ENCODE measurements at regions not wholly inside any gene's neighbourhood (a gene's known extent, or its start where the extent isn't known, plus 50 kb on each side); places are given as distances from the start of the nearest gene placed in this dataset.
A peak's percentile ranks its signal among the peaks of the same experiment; 100 is the strongest.
"Not testable (repeated sequence)": the region's sequence is repeated elsewhere in the genome, so short reads cannot be mapped to it uniquely, and the experiment has no call there.

DNA sequence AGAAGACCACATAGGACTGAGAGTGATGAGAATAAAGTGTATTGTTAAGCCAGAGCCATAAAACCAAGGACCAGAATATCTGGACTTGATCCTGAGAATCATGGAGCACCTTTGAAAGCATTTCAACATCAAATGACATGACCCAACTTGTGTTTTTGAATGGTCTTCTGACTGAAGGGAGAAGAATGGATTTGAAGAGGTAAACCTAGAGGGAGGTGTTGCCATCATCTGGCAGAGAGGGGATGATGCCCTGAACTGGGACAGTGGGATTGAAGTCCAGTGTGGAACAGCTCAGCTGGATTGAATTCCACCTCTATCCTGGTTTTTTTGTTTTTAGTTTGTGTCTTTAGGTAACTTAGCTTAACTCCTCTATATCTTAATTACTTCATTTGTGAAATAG is 570.0 kb downstream of the TBC1D32 start (continued):
- TF ChIP-seq, protein P1, sequence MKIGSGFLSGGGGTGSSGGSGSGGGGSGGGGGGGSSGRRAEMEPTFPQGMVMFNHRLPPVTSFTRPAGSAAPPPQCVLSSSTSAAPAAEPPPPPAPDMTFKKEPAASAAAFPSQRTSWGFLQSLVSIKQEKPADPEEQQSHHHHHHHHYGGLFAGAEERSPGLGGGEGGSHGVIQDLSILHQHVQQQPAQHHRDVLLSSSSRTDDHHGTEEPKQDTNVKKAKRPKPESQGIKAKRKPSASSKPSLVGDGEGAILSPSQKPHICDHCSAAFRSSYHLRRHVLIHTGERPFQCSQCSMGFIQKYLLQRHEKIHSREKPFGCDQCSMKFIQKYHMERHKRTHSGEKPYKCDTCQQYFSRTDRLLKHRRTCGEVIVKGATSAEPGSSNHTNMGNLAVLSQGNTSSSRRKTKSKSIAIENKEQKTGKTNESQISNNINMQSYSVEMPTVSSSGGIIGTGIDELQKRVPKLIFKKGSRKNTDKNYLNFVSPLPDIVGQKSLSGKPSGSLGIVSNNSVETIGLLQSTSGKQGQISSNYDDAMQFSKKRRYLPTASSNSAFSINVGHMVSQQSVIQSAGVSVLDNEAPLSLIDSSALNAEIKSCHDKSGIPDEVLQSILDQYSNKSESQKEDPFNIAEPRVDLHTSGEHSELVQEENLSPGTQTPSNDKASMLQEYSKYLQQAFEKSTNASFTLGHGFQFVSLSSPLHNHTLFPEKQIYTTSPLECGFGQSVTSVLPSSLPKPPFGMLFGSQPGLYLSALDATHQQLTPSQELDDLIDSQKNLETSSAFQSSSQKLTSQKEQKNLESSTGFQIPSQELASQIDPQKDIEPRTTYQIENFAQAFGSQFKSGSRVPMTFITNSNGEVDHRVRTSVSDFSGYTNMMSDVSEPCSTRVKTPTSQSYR (CRISPR knock-in tag; IDR thresholded peaks at IDR 0.05), result no peak

DNA sequence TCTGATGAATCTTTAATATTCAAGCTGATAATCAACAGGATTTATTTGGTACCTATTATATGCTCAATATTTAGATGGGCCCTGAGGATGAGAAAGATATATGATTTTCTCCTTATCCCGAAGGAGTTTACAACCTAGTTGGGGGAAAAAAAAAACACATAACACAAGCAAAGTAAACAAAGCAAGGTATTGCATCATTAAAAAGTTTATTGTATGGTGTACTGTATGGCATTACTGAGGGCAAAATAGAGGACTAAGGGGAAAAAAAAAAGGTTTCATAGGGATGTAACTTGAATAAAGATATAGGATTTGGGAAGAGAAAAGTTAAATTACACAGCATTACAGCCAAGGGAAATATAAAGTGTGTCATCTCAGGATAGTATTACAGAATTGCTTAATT is 574.7 kb downstream of the TBC1D32 start:
- no peak overlapping the region for H3K27ac Mint-ChIP-seq
- H3K9me3 Mint-ChIP-seq, result no peaks in the 10 kb centered on the region
- peaks cover 8% of the 10 kb centered on the region; the same call in 1 of the 2 replicates for H3K4me1 Mint-ChIP-seq
- CTCF ChIA-PET, result no interaction called here
- no peaks in the 10 kb centered on the region for H3K27me3 Mint-ChIP-seq (ENCODE audit: low read depth)
- no peaks in the 10 kb centered on the region for H3K36me3 Mint-ChIP-seq
- DNase-seq (ENCODE audit: low spot score) (no peak), ATAC-seq (no peak)
- no peak overlapping the region for H3K4me3 Mint-ChIP-seq
- POLR2A ChIA-PET, result no interaction called here
- TF ChIP-seq GABPB1 (CRISPR knock-in tag; IDR thresholded peaks at IDR 0.05) (peak; percentile 51), ZBTB21 (CRISPR knock-in tag; IDR thresholded peaks at IDR 0.05; ENCODE audit: borderline replicate concordance) (no peak)

DNA sequence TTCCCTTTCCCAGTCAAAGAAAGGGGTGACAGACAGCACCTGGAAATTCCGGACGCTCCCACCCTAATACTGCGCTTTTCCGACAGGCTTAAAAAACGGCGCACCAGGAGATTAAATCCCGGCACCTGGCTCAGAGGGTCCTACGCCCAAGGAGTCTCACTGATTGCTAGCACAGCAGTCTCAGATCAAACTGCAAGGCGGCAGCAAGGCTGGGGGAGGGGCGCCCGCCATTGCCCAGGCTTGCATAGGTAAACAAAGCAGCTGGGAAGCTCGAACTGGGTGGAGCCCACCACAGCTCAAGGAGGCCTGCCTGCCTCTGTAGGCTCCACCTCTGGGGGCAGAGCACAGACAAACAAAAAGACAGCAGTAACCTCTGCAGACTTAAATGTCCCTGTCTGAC is 585.7 kb downstream of the TBC1D32 start:
- H3K27me3 Mint-ChIP-seq (ENCODE audit: low read depth); CTCF ChIA-PET; H3K27ac Mint-ChIP-seq; POLR2A ChIA-PET; ATAC-seq: not testable (repeated sequence)
- peaks cover 18% of the 10 kb centered on the region for H3K36me3 Mint-ChIP-seq
- H3K4me3 Mint-ChIP-seq, result peak overlapping the region; percentile 65
- DNase-seq (ENCODE audit: low spot score), result peak; percentile 59
- H3K4me1 Mint-ChIP-seq, result peaks cover 15% of the 10 kb centered on the region
- peak; percentile 52; the same call in 1 of the 2 replicates for TF ChIP-seq FOXK1 (CRISPR knock-in tag; IDR thresholded peaks at IDR 0.05)
- peaks cover 18% of the 10 kb centered on the region for H3K9me3 Mint-ChIP-seq

DNA sequence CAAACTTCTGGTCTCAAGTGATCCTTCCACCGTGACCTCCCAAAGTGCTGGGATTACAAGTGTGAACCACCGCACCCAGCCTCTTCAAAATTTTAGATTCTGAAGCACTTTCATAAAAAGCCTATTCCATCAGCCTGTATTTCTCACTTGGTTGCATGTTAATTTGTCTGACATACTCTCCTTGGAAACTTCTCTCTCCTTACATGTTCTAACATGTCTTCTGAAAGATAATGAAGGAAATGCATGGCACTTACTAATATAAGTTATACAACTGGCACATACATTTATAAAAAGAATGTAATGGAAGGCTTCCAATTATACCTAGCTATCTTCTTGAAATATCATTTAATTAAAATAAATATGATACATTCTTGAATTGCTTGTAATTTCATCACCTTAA is 597.5 kb downstream of the TBC1D32 start:
- ChIA-PET CTCF (interaction anchor here (1.2 kb wide), 1 partner anchor 331 kb away, joined by 3 read pairs; no protein-coding TSS in a partner anchor), POLR2A (no interaction called here)
- Mint-ChIP-seq H3K4me1 (no peaks in the 10 kb centered on the region), H3K9me3 (peaks cover 15% of the 10 kb centered on the region), H3K27ac (no peak overlapping the region), H3K36me3 (peaks cover 9% of the 10 kb centered on the region), H3K4me3 (no peak overlapping the region), H3K27me3 (ENCODE audit: low read depth) (no peaks in the 10 kb centered on the region)
- DNase-seq (ENCODE audit: low spot score), result no peak
- TF ChIP-seq FOXJ3 (CRISPR knock-in tag; IDR thresholded peaks at IDR 0.05; ENCODE audit: borderline replicate concordance), result no peak
- TF ChIP-seq, protein P2, sequence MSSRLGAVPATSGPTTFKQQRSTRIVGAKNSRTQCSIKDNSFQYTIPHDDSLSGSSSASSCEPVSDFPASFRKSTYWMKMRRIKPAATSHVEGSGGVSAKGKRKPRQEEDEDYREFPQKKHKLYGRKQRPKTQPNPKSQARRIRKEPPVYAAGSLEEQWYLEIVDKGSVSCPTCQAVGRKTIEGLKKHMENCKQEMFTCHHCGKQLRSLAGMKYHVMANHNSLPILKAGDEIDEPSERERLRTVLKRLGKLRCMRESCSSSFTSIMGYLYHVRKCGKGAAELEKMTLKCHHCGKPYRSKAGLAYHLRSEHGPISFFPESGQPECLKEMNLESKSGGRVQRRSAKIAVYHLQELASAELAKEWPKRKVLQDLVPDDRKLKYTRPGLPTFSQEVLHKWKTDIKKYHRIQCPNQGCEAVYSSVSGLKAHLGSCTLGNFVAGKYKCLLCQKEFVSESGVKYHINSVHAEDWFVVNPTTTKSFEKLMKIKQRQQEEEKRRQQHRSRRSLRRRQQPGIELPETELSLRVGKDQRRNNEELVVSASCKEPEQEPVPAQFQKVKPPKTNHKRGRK (CRISPR knock-in tag; IDR thresholded peaks at IDR 0.05; ENCODE audit: borderline replicate concordance), result no peak
- TF ChIP-seq, protein P3, sequence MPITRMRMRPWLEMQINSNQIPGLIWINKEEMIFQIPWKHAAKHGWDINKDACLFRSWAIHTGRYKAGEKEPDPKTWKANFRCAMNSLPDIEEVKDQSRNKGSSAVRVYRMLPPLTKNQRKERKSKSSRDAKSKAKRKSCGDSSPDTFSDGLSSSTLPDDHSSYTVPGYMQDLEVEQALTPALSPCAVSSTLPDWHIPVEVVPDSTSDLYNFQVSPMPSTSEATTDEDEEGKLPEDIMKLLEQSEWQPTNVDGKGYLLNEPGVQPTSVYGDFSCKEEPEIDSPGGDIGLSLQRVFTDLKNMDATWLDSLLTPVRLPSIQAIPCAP (CRISPR knock-in tag; IDR thresholded peaks at IDR 0.05), result no peak
- no peak for TF ChIP-seq CREB1 (CRISPR knock-in tag; IDR thresholded peaks at IDR 0.05)
- TF ChIP-seq ZNF396 (CRISPR knock-in tag; IDR thresholded peaks at IDR 0.05; ENCODE audit: borderline replicate concordance), result no peak
- TF ChIP-seq, protein P4, sequence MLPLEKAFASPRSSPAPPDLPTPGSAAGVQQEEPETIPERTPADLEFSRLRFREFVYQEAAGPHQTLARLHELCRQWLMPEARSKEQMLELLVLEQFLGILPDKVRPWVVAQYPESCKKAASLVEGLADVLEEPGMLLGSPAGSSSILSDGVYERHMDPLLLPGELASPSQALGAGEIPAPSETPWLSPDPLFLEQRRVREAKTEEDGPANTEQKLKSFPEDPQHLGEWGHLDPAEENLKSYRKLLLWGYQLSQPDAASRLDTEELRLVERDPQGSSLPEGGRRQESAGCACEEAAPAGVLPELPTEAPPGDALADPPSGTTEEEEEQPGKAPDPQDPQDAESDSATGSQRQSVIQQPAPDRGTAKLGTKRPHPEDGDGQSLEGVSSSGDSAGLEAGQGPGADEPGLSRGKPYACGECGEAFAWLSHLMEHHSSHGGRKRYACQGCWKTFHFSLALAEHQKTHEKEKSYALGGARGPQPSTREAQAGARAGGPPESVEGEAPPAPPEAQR (CRISPR knock-in tag; IDR thresholded peaks at IDR 0.05), result no peak
- TF ChIP-seq EMX1 (CRISPR knock-in tag; IDR thresholded peaks at IDR 0.05), result no peak
- TF ChIP-seq, protein P5, sequence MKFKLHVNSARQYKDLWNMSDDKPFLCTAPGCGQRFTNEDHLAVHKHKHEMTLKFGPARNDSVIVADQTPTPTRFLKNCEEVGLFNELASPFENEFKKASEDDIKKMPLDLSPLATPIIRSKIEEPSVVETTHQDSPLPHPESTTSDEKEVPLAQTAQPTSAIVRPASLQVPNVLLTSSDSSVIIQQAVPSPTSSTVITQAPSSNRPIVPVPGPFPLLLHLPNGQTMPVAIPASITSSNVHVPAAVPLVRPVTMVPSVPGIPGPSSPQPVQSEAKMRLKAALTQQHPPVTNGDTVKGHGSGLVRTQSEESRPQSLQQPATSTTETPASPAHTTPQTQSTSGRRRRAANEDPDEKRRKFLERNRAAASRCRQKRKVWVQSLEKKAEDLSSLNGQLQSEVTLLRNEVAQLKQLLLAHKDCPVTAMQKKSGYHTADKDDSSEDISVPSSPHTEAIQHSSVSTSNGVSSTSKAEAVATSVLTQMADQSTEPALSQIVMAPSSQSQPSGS (CRISPR knock-in tag; IDR thresholded peaks at IDR 0.05; ENCODE audit: borderline replicate concordance, low read depth), result no peak
- ATAC-seq, result no peak
